CD14-positive monocyte (primary cell): ENCODE measurements at regions not wholly inside any gene's neighbourhood (a gene's known extent, or its start where the extent isn't known, plus 50 kb on each side); places are given as distances from the start of the nearest gene placed in this dataset.

Experiments used
- DNase-seq, 3 donors: peaks; one replicate each; pipeline ENCODE4 v3.0.0-alpha.2; 2011 to 2022
- H2AFZ ChIP-seq: 2 replicates; pipeline ENCODE4 v1.6.0; 2012; ENCODE audit warnings: mild to moderate bottlenecking, low read depth, low read length, inconsistent platforms; ENCODE audit not compliant: insufficient read depth, poor library complexity, severe bottlenecking
- H3K27ac ChIP-seq, 2 donors: 1 replicate in 1 of 2; 2 replicates in 1 of 2; pipeline ENCODE4 v1.5.1; 2012 to 2013; ENCODE audit warnings: low read length in 2 of 2, control low read depth in 1 of 2, inconsistent platforms in 1 of 2, low read depth in 1 of 2, mild to moderate bottlenecking in 1 of 2
- H3K27me3 ChIP-seq, 2 donors: one replicate each; pipeline versions ENCODE4 v1.6.0 to v1.6.1; 2011 to 2013; ENCODE audit warnings: low read length in 2 of 2; ENCODE audit not compliant: control insufficient read depth in 2 of 2, insufficient read depth in 2 of 2
- H3K36me3 ChIP-seq, 2 donors: replicated peaks in 1 of 2; 1 replicate in 1 of 2; 2 replicates in 1 of 2; pipeline versions ENCODE4 v1.5.1 to v1.6.1; 2012 to 2013; ENCODE audit warnings: low read length in 2 of 2, control low read depth in 1 of 2, inconsistent platforms in 1 of 2, mild to moderate bottlenecking in 1 of 2; ENCODE audit not compliant: insufficient read depth in 2 of 2, control insufficient read depth in 1 of 2
- H3K4me1 ChIP-seq, 2 donors: 1 replicate in 1 of 2; 2 replicates in 1 of 2; pipeline versions ENCODE4 v1.5.1 to v1.6.1; 2012 to 2013; ENCODE audit warnings: low read length in 2 of 2, control low read depth in 1 of 2, inconsistent platforms in 1 of 2, mild to moderate bottlenecking in 1 of 2, moderate library complexity in 1 of 2; ENCODE audit not compliant: insufficient read depth in 2 of 2, control insufficient read depth in 1 of 2
- H3K4me2 ChIP-seq: replicated peaks from 2 replicates; pipeline ENCODE3; 2012; ENCODE audit warnings: low read length, moderate library complexity, mild to moderate bottlenecking; ENCODE audit not compliant: poor library complexity, severe bottlenecking; ENCODE audit errors: extremely low read depth
- H3K4me3 ChIP-seq, 3 experiments: fragments of 200-600 bp in 1 of 3; sonication (generic) in 1 of 3; replicated peaks in 1 of 3; 1 replicate in 2 of 3; 2 replicates in 1 of 3; pipeline ENCODE4 v1.5.1; 2011 to 2013; ENCODE audit warnings: low read length in 3 of 3, mild to moderate bottlenecking in 3 of 3, control low read depth in 2 of 3, low read depth in 2 of 3, inconsistent platforms in 1 of 3, moderate library complexity in 1 of 3
- H3K79me2 ChIP-seq: 2 replicates; pipeline ENCODE4 v1.6.0; 2012; ENCODE audit warnings: mild to moderate bottlenecking, control low read depth, inconsistent platforms, low read length, moderate library complexity; ENCODE audit not compliant: insufficient read depth
- H3K9ac ChIP-seq: 2 replicates; pipeline ENCODE4 v1.6.0; 2017; ENCODE audit warnings: low read length, mild to moderate bottlenecking; ENCODE audit not compliant: insufficient read depth, poor library complexity, severe bottlenecking
- H3K9me3 ChIP-seq, 2 donors: replicated peaks in 1 of 2; 1 replicate in 1 of 2; 2 replicates in 1 of 2; pipeline versions ENCODE4 v1.5.1 to v1.6.1; 2012 to 2013; ENCODE audit warnings: low read length in 2 of 2, control low read depth in 1 of 2; ENCODE audit not compliant: control insufficient read depth in 1 of 2, insufficient read depth in 1 of 2
- H4K20me1 ChIP-seq: 2 replicates; pipeline ENCODE4 v1.6.0; 2012; ENCODE audit warnings: mild to moderate bottlenecking, low read length, control low read depth, moderate library complexity; ENCODE audit not compliant: insufficient read depth
- H3K27ac Mint-ChIP-seq, 7 donors: one replicate each; pipeline ENCODE4 v1.8.0; 2020; ENCODE audit warnings: mild to moderate bottlenecking in 7 of 7, mixed read lengths in 7 of 7, moderate library complexity in 6 of 7, inconsistent platforms in 2 of 7
- H3K27me3 Mint-ChIP-seq, 3 donors: one replicate each; pipeline ENCODE4 v1.8.0; 2021 to 2022; ENCODE audit warnings: low read depth in 3 of 3, mild to moderate bottlenecking in 3 of 3, mixed read lengths in 3 of 3, moderate library complexity in 3 of 3, inconsistent platforms in 1 of 3
- H3K36me3 Mint-ChIP-seq, 2 donors: one replicate each; pipeline ENCODE4 v1.8.0; 2020; ENCODE audit warnings: mixed read lengths in 2 of 2, inconsistent platforms in 1 of 2, mild to moderate bottlenecking in 1 of 2
- H3K4me1 Mint-ChIP-seq: one replicate; pipeline ENCODE4 v1.8.0; 2020; ENCODE audit warnings: mild to moderate bottlenecking, mixed read lengths
- H3K4me3 Mint-ChIP-seq, 2 donors: one replicate each; pipeline ENCODE4 v1.8.0; 2020; ENCODE audit warnings: mild to moderate bottlenecking in 2 of 2, mixed read lengths in 2 of 2, moderate library complexity in 1 of 2
- H3K9me3 Mint-ChIP-seq, 7 donors: one replicate each; pipeline ENCODE4 v1.8.0; 2020 to 2022; ENCODE audit warnings: mixed read lengths in 7 of 7, mild to moderate bottlenecking in 6 of 7, moderate library complexity in 6 of 7, inconsistent platforms in 2 of 7
- WGBS: methylation state at CpG from one replicate; pipeline ENCODE4 v1.1.5; 2013; ENCODE audit warnings: missing lambda C conversion rate; ENCODE audit not compliant: insufficient coverage; 5-methylcytosine and 5-hydroxymethylcytosine counted together
- intact Hi-C, 2 donors: fragments of 100-400 bp; cut with micrococcal nuclease; formaldehyde crosslinking; loops; one replicate each; pipeline versions ENCODE4 v1.15.0 to v1.15.1; 2023
- TF ChIP-seq, protein P1 (sequence below): fragments of 200-600 bp; IDR thresholded peaks from one replicate; pipeline ENCODE4 v1.8.0; 2022; ENCODE audit warnings: antibody characterized with exemption, mild to moderate bottlenecking

DNA sequence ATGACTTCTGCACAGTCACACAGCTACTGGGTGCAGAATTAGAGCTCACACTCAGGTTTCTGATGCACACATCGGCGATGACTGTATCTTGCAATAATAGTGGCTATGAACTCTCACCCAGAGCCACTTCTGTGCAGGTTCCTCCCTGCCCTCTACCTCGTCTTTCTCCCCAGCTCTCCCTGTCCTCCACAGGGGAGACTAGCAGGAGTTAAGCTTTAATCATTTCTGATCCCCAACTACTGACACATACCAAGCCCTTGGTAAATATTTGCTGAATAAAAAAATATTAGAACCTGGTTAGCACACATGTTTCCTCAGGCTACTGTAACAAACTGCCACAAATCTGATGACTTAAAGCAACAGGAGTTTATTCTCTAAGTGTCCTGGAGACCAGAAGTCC lies 222.7 kb upstream of the FOXA2 start:
- Mint-ChIP-seq H3K36me3 (no peaks in the 10 kb centered on the region), H3K27ac (peak overlapping the region in 1 of 7 donors; percentile 38), H3K9me3 (peaks cover 0 to 5% (median 0%) of the 10 kb centered on the region in 7 donors), H3K27me3 (peaks cover 3 to 5% (median 5%) of the 10 kb centered on the region in 3 donors), H3K4me3 (no peak overlapping the region), H3K4me1 (no peaks in the 10 kb centered on the region)
- Histone ChIP-seq H3K4me2 (no peak overlapping the region), H4K20me1 (no peaks in the 10 kb centered on the region), H3K9ac (no peak overlapping the region), H2AFZ (no peak overlapping the region), H3K36me3 (no peaks in the 10 kb centered on the region), H3K27ac (no peak overlapping the region), H3K79me2 (no peaks in the 10 kb centered on the region), H3K4me1 (no peaks in the 10 kb centered on the region), H3K4me3 (no peak overlapping the region), H3K27me3 (no peaks in the 10 kb centered on the region), H3K9me3 (no peaks in the 10 kb centered on the region)
- WGBS: 85% methylated on average over 3 of the region's 3 CpGs
- intact Hi-C loops: no loop called here
- TF ChIP-seq, protein P1, sequence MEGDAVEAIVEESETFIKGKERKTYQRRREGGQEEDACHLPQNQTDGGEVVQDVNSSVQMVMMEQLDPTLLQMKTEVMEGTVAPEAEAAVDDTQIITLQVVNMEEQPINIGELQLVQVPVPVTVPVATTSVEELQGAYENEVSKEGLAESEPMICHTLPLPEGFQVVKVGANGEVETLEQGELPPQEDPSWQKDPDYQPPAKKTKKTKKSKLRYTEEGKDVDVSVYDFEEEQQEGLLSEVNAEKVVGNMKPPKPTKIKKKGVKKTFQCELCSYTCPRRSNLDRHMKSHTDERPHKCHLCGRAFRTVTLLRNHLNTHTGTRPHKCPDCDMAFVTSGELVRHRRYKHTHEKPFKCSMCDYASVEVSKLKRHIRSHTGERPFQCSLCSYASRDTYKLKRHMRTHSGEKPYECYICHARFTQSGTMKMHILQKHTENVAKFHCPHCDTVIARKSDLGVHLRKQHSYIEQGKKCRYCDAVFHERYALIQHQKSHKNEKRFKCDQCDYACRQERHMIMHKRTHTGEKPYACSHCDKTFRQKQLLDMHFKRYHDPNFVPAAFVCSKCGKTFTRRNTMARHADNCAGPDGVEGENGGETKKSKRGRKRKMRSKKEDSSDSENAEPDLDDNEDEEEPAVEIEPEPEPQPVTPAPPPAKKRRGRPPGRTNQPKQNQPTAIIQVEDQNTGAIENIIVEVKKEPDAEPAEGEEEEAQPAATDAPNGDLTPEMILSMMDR: no peak
- DNase-seq: no peak

DNA sequence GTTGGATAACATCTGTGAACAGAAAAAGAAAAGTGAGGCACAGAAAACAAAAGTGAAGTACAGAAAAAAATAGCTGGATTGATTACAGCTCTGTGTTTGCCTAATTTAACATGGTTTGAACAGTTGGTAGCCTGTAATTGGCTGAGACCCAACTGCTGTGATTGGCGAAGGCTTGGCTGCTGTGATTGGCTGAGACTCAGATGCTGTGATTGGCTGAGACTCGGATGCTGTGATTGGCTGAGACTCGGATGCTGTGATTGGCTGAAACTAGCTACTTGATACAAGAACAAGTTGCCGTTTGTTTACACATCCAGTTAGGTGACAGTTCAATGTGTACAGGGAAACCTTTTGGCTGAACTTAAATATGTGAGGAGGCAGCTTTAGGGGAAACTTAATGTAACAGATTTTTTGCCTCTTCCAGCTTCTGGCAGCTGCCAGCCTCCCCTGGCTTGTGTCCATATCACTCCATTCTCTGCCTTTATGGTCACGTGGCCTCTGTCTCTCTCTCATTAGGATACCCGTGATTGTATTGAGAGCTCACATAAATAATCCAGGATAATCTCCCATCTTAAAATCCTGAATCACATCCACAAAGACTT lies 223.4 kb upstream of the FOXA2 start:
- Mint-ChIP-seq H3K9me3 (peaks cover 0 to 5% (median 0%) of the 10 kb centered on the region in 7 donors), H3K27me3 (peaks cover 0 to 5% (median 3%) of the 10 kb centered on the region in 3 donors), H3K4me3 (no peak overlapping the region), H3K4me1 (no peaks in the 10 kb centered on the region), H3K27ac (no peak overlapping the region), H3K36me3 (no peaks in the 10 kb centered on the region)
- TF ChIP-seq, protein P1: no peak
- H3K4me2 ChIP-seq: no peak overlapping the region
- no peaks in the 10 kb centered on the region for H3K4me1 ChIP-seq
- no peaks in the 10 kb centered on the region for H3K27me3 ChIP-seq
- WGBS: 100% methylated on average over 6 of the region's 6 CpGs
- H3K4me3 ChIP-seq: no peak overlapping the region
- intact Hi-C loops: no loop called here
- no peak overlapping the region for H3K27ac ChIP-seq
- no peaks in the 10 kb centered on the region for H3K36me3 ChIP-seq
- no peak overlapping the region for H2AFZ ChIP-seq
- H3K9ac ChIP-seq: no peak overlapping the region
- no peaks in the 10 kb centered on the region for H3K9me3 ChIP-seq
- DNase-seq: no peak
- no peaks in the 10 kb centered on the region for H4K20me1 ChIP-seq
- no peaks in the 10 kb centered on the region for H3K79me2 ChIP-seq
